ENCODE measurements at regions not wholly inside any gene's neighbourhood (a gene's known extent, or its start where the extent isn't known, plus 50 kb on each side); places are given as distances from the start of the nearest gene placed in this dataset.

DNA sequence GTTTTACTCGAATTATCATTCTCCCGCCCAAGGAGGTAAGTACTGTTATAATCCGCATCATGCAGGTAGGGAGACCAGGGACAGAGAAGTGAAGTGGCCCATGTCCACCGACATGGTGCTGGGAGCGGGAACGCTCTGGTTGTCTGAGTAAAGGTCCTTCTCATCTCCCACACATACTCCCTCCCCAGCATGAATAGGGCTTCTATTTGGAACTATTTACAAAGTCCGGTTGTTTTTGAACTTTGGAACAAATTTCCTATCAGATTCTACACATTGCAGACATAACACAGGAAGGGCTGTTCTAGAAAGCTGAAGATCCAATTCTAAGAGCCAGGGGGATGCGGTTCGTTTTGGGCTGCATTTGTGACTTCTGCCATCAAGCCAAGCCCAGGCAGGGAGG lies 94.8 kb upstream of the TLE3 start:
- no peak overlapping the region for H3K9ac ChIP-seq
- H3K4me1 ChIP-seq = peaks cover 22% of the 10 kb centered on the region
- peaks cover 8% of the 10 kb centered on the region for H3F3A ChIP-seq (ENCODE audit: low read depth)
- Mint-ChIP-seq H3K4me3 (no peak overlapping the region), H3K9me3 (peaks cover 10% of the 10 kb centered on the region), H3K4me1 (peaks cover 37% of the 10 kb centered on the region), H3K27ac (no peak overlapping the region), H3K27me3 (ENCODE audit: insufficient read depth, low read depth) (peaks cover 8% of the 10 kb centered on the region), H3K36me3 (no peaks in the 10 kb centered on the region)
- no peak overlapping the region for H3K4me3 ChIP-seq
- no peak overlapping the region for H3K27ac ChIP-seq
- TF ChIP-seq CTCF (IDR thresholded peaks at IDR 0.05) (no peak), EZH2 (IDR thresholded peaks at IDR 0.05) (no peak), EZH2phosphoT487 (IDR thresholded peaks at IDR 0.05) (no peak)
- no peaks in the 10 kb centered on the region for H3K79me2 ChIP-seq (ENCODE audit: low read depth)
- no peak overlapping the region for H2AFZ ChIP-seq (replicated peaks)
- no peaks in the 10 kb centered on the region for H3K9me3 ChIP-seq (ENCODE audit: low read depth)
- H3K36me3 ChIP-seq = no peaks in the 10 kb centered on the region
- DNase-seq (ENCODE audit: low spot score) = no peak
- H3K4me2 ChIP-seq = no peak overlapping the region
- H3K27me3 ChIP-seq = no peaks in the 10 kb centered on the region
- H4K20me1 ChIP-seq (ENCODE audit: low read depth) = no peaks in the 10 kb centered on the region

GRCh38 chr15:70192041-70192440 lies 94.3 kb upstream of the TLE3 start:
- H3K4me3 ChIP-seq = no peak overlapping the region
- H3K27ac ChIP-seq = no peak overlapping the region
- no peaks in the 10 kb centered on the region for H3K79me2 ChIP-seq (ENCODE audit: low read depth)
- Mint-ChIP-seq H3K27me3 (ENCODE audit: insufficient read depth, low read depth) (peaks cover 8% of the 10 kb centered on the region), H3K9me3 (peaks cover 10% of the 10 kb centered on the region), H3K36me3 (no peaks in the 10 kb centered on the region), H3K4me1 (peaks cover 32% of the 10 kb centered on the region), H3K27ac (no peak overlapping the region), H3K4me3 (no peak overlapping the region)
- H3K27me3 ChIP-seq = no peaks in the 10 kb centered on the region
- H3K9ac ChIP-seq = no peak overlapping the region
- H3K36me3 ChIP-seq = no peaks in the 10 kb centered on the region
- H3K4me1 ChIP-seq = peaks cover 20% of the 10 kb centered on the region
- no peaks in the 10 kb centered on the region for H4K20me1 ChIP-seq (ENCODE audit: low read depth)
- no peaks in the 10 kb centered on the region for H3K9me3 ChIP-seq (ENCODE audit: low read depth)
- H3F3A ChIP-seq (ENCODE audit: low read depth) = peaks cover 8% of the 10 kb centered on the region
- DNase-seq (ENCODE audit: low spot score) = no peak
- H3K4me2 ChIP-seq = no peak overlapping the region
- TF ChIP-seq EZH2phosphoT487 (IDR thresholded peaks at IDR 0.05) = no peak
- no peak for TF ChIP-seq CTCF (IDR thresholded peaks at IDR 0.05)
- no peak for TF ChIP-seq EZH2 (IDR thresholded peaks at IDR 0.05)
- no peak overlapping the region for H2AFZ ChIP-seq (replicated peaks)

GRCh38 chr15:70190965-70191364 lies 93.2 kb upstream of the TLE3 start:
- no peak overlapping the region for H3K4me3 ChIP-seq
- no peaks in the 10 kb centered on the region for H3K79me2 ChIP-seq (ENCODE audit: low read depth)
- H3K36me3 ChIP-seq = no peaks in the 10 kb centered on the region
- no peak for TF ChIP-seq EZH2phosphoT487 (IDR thresholded peaks at IDR 0.05)
- no peak for TF ChIP-seq CTCF (IDR thresholded peaks at IDR 0.05)
- TF ChIP-seq EZH2 (IDR thresholded peaks at IDR 0.05) = no peak
- H3K36me3 Mint-ChIP-seq = no peaks in the 10 kb centered on the region
- H3K9me3 Mint-ChIP-seq = peaks cover 10% of the 10 kb centered on the region
- H3K27me3 Mint-ChIP-seq (ENCODE audit: insufficient read depth, low read depth) = peaks cover 11% of the 10 kb centered on the region
- peaks cover 30% of the 10 kb centered on the region for H3K4me1 Mint-ChIP-seq
- peaks cover 3% of the 10 kb centered on the region for H3F3A ChIP-seq (ENCODE audit: low read depth)
- no peak overlapping the region for H3K27ac Mint-ChIP-seq
- H3K9me3 ChIP-seq (ENCODE audit: low read depth) = no peaks in the 10 kb centered on the region
- no peak overlapping the region for H2AFZ ChIP-seq (replicated peaks)
- H3K27ac ChIP-seq = no peak overlapping the region
- H4K20me1 ChIP-seq (ENCODE audit: low read depth) = no peaks in the 10 kb centered on the region
- H3K4me3 Mint-ChIP-seq = no peak overlapping the region
- H3K4me2 ChIP-seq = no peak overlapping the region
- H3K9ac ChIP-seq = no peak overlapping the region
- no peaks in the 10 kb centered on the region for H3K27me3 ChIP-seq
- no peak for DNase-seq (ENCODE audit: low spot score)
- H3K4me1 ChIP-seq = peaks cover 13% of the 10 kb centered on the region
